ENCODE measurements at regions not wholly inside any gene's neighbourhood (a gene's known extent, or its start where the extent isn't known, plus 50 kb on each side); places are given as distances from the start of the nearest gene placed in this dataset.

GRCh38 chrX:3244955-3245354 is 101.5 kb downstream of the MXRA5 start:
- ChIA-PET CTCF (no interaction called here), POLR2A (no interaction called here)
- in situ Hi-C loops (cut with HindIII; ENCODE audit: low pct_unique_long_range_greater_than_20kb, low sequenced_read_pairs): no loop called here
- DNase-seq (ENCODE audit: low read depth, low spot score) (no peak), ATAC-seq (no peak)
- no TSS peak for BruUV-seq (replicated peaks)
- Histone ChIP-seq H3K4me3 (ENCODE audit: low read depth in 2 of 2, low read length in 2 of 2) (no peak overlapping the region), H3K36me3 (ENCODE audit: control insufficient read depth, insufficient read depth, low read length) (no peaks in the 10 kb centered on the region), H3K4me1 (ENCODE audit: control insufficient read depth, insufficient read depth, low read length) (no peaks in the 10 kb centered on the region), H3K27me3 (ENCODE audit: control insufficient read depth, insufficient read depth, low read length) (no peaks in the 10 kb centered on the region), H3K9me3 (ENCODE audit: control insufficient read depth, insufficient read depth, low read depth, low read length) (no peaks in the 10 kb centered on the region), H3K27ac (ENCODE audit: low read length) (no peak overlapping the region)
- intact Hi-C loops (cut with micrococcal nuclease; ENCODE audit: unreplicated experiment): no loop called here
- no peak for TF ChIP-seq SIN3A (IDR thresholded peaks at IDR 0.05; ENCODE audit: borderline replicate concordance, insufficient read depth, low read depth, low read length)
- no peak for TF ChIP-seq POLR2AphosphoS5 (IDR thresholded peaks at IDR 0.05; ENCODE audit: low read depth, low read length)
- no peak for TF ChIP-seq REST (IDR thresholded peaks at IDR 0.05; ENCODE audit: insufficient read depth in 1 of 2, low read depth in 2 of 2, low read length in 1 of 2)
- TF ChIP-seq TCF7L2 (IDR thresholded peaks at IDR 0.05; ENCODE audit: low read depth, low read length): no peak
- TF ChIP-seq CTCF (IDR thresholded peaks at IDR 0.05): 0 out of 2 replicates have a peak, but pooled peaks have one; percentile 6

- ATAC-seq (no peak), DNase-seq (ENCODE audit: low read depth, low spot score) (no peak)
- H3K27me3 ChIP-seq (ENCODE audit: control insufficient read depth, insufficient read depth, low read length): no peaks in the 10 kb centered on the region
- H3K27ac ChIP-seq (ENCODE audit: low read length): no peak overlapping the region
- intact Hi-C loops (cut with micrococcal nuclease; ENCODE audit: unreplicated experiment) (no loop called here), in situ Hi-C loops (cut with HindIII; ENCODE audit: low pct_unique_long_range_greater_than_20kb, low sequenced_read_pairs) (no loop called here)
- no peaks in the 10 kb centered on the region for H3K4me1 ChIP-seq (ENCODE audit: control insufficient read depth, insufficient read depth, low read length)
- H3K36me3 ChIP-seq (ENCODE audit: control insufficient read depth, insufficient read depth, low read length): no peaks in the 10 kb centered on the region
- no TSS peak for BruUV-seq (replicated peaks)
- no peak overlapping the region for H3K4me3 ChIP-seq (ENCODE audit: low read depth in 2 of 2, low read length in 2 of 2)
- CTCF ChIA-PET: no interaction called here
- POLR2A ChIA-PET: no interaction called here
- TF ChIP-seq REST (IDR thresholded peaks at IDR 0.05; ENCODE audit: insufficient read depth in 1 of 2, low read depth in 2 of 2, low read length in 1 of 2) (no peak), POLR2AphosphoS5 (IDR thresholded peaks at IDR 0.05; ENCODE audit: low read depth, low read length) (no peak), CTCF (IDR thresholded peaks at IDR 0.05) (no peak), TCF7L2 (IDR thresholded peaks at IDR 0.05; ENCODE audit: low read depth, low read length) (no peak), SIN3A (IDR thresholded peaks at IDR 0.05; ENCODE audit: borderline replicate concordance, insufficient read depth, low read depth, low read length) (no peak)
- no peaks in the 10 kb centered on the region for H3K9me3 ChIP-seq (ENCODE audit: control insufficient read depth, insufficient read depth, low read depth, low read length)
These were observed 102.2 kb downstream of the MXRA5 start for GRCh38 chrX:3244203-3244743.

Data from Panc1 (cell line).